GM12872 (cell line): ENCODE measurements at regions not wholly inside any gene's neighbourhood (a gene's known extent, or its start where the extent isn't known, plus 50 kb on each side); places are given as distances from the start of the nearest gene placed in this dataset.

ENCODE experiments used
- TF ChIP-seq, protein P1 (sequence below): IDR thresholded peaks from 3 replicates; pipeline ENCODE4 v1.5.1; 2011; ENCODE audit warnings: low read depth, mild to moderate bottlenecking, low read length, moderate library complexity; ENCODE audit not compliant: insufficient read depth

DNA sequence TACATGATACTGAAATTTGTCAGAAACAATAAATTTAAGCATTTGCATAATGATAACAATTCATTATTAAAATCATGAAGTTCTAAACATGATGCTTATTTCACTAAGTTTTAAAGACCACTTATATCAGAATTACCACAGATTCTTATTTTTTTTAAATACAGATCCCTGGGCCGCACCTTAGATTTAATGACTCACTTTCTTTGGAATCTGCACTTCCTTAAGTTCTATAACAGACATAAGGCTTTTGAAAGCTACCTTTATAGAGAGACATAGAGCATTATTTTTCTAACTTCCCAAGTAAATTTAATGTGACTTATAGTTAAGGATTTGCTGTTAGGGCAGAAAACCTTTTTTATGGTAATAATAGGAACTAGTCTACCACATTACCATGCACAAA, 214.9 kb downstream of the IPMK start:
- TF ChIP-seq, protein P1, sequence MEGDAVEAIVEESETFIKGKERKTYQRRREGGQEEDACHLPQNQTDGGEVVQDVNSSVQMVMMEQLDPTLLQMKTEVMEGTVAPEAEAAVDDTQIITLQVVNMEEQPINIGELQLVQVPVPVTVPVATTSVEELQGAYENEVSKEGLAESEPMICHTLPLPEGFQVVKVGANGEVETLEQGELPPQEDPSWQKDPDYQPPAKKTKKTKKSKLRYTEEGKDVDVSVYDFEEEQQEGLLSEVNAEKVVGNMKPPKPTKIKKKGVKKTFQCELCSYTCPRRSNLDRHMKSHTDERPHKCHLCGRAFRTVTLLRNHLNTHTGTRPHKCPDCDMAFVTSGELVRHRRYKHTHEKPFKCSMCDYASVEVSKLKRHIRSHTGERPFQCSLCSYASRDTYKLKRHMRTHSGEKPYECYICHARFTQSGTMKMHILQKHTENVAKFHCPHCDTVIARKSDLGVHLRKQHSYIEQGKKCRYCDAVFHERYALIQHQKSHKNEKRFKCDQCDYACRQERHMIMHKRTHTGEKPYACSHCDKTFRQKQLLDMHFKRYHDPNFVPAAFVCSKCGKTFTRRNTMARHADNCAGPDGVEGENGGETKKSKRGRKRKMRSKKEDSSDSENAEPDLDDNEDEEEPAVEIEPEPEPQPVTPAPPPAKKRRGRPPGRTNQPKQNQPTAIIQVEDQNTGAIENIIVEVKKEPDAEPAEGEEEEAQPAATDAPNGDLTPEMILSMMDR: no peak

DNA sequence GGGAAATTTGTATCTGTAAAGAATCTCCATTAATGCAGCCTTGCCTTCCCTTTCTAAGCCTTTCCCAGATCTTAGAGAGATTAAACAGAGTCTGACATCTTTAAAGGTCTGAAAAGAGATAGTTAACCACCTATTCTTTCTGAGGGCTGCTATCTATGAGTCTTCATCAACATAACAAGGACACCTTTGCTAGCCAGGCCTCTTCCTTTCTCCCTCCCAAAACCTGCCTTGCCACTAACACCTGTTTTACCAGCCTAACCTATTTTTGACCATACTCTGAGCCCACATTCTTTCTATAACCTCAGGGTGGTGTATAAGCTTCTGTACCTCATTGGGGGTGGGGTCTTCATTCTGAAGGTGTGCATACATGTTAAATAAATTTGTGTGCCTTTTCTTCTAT, 217.1 kb downstream of the IPMK start:
- TF ChIP-seq, protein P1: no peak

DNA sequence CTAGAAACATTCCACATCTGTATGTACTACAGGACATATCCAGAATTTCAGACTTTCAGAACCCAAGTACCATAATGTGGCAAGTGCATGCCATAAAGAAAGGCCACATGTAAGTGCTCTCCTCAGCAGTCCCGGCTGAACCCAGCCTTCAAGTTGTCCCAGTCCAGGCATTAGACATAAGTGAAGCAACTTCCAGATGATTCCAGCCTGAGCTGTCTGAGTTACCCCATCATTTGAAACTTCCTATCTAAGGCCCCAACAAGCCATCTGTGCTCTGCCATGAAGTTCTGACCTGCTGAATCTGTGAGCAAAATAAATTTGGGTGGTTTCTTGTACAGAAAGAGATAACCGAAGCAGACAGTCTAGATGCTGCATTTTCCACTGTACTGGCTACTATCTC, 218.8 kb downstream of the IPMK start:
- TF ChIP-seq, protein P1: no peak

DNA sequence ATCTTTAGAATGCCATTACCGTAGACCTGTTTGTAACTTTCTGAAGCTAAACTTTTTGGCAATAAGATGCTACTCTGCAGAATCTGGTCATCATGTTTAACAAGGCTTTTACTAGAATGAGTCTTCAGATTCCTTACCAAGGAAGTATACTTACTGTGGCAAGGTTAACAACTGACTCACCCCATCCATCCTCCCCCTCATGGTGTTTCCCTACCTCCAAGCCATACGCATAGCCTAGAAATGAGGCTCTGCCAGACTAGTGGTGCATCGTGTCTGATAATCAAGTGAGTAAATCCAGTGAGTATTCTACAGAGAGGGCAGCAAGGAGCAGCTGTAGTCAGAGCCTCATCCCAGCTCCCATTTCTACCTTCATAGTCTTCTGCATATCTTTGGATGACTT, 223.6 kb downstream of the IPMK start:
- TF ChIP-seq, protein P1: no peak

DNA sequence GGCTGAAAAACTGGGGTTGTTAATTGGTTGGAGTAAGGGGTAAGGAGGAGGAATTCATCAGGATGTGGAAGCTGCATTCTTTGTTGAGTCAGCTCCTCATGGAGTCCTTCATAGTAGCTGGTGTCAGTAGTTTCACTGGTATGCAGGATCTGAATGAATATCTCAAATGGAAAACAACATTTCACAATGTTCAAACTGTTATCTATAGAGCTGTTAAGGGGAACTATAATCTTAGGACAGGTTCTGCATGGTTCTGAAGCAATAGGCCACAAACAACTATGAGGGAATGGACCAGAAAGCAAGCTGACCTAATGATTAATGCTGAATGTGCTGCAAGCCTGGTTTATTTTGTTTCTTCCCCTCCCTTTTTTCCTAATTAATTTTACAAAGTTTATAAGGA, 225.8 kb downstream of the IPMK start:
- TF ChIP-seq, protein P1: no peak

DNA sequence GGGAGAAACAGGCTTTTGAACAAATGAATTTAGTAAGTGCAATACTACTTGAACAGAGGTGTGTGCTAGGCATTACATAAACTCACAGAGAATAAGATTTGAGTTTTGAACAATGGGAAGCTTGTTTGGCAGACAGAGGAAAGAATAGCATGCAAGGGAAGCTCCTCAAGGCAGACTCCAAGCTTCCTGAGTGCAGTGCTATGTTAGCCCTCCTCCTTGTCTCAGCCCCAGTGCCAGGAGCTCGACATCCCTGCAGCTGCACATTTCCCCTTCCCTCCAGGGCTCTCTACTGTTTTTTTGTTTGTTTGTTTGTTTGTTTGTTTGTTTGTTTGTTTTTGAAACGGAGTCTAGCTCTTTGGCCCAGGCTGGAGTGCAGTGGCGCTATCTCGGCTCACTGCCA, 237.5 kb downstream of the IPMK start:
- TF ChIP-seq, protein P1: no peak

DNA sequence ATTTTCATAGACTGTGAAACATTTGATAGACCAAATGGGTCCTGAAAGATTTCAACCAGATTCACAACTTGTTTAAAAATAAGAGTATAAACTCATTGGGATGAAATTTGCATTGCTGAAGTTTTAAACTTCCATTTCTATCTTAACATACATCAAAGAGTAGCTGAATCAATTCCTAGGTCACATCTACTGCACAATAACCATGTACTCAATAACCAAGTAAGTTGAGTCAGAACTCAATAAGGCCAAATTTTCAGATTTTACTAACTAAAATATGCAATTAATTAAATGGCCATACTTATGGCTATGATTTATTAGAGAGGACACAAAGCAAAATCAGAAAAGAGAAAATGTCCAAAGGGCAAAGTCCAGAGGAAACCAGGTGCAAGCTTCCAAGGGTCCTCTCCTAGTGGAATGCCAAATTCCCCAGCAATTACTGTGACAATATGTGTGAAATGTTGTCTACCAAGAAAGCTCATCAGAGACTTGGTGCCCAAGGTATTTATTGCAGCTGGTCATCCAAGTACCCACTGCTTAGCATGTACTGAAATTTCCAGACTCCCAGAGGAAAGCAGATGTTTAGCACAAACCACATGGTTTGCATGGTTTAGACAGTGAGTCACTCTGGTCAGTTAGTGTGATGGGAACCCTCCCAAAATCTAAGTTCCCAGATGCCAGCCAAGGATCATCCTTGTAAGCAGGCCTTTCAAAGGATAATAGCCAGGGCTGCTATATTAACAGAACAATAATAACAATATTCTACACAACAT, 238.9 kb downstream of the IPMK start:
- TF ChIP-seq, protein P1: no peak
